OCI-LY3 (cell line): ENCODE measurements at regions not wholly inside any gene's neighbourhood (a gene's known extent, or its start where the extent isn't known, plus 50 kb on each side); places are given as distances from the start of the nearest gene placed in this dataset.

ENCODE experiments used
- H2AFZ ChIP-seq: fragments of 200-600, 300-600 bp; shearing (Covaris generic); 2 replicates; pipeline ENCODE4 v1.6.0; 2014; ENCODE audit warnings: antibody characterized with exemption, low read depth, low read length
- H3K27ac ChIP-seq: fragments of 200-600, 300-600 bp; sonication (generic); 2 replicates; pipeline ENCODE4 v1.5.1; 2014; ENCODE audit warnings: mild to moderate bottlenecking, low read length, moderate library complexity, mixed read lengths
- H3K27me3 ChIP-seq: fragments of 200-600, 300-600 bp; sonication (generic); 2 replicates; pipeline ENCODE4 v1.6.1; 2014; ENCODE audit warnings: low read depth, low read length, mixed read lengths
- H3K36me3 ChIP-seq: fragments of 200-600, 300-600 bp; sonication (generic); replicated peaks from 2 replicates; pipeline ENCODE3; 2014; ENCODE audit warnings: low read depth, low read length, mixed read lengths
- H3K4me1 ChIP-seq: fragments of 300-600, 200-600 bp; sonication (generic); 2 replicates; pipeline ENCODE4 v1.6.1; 2014; ENCODE audit warnings: low read length, mixed read lengths
- H3K4me2 ChIP-seq: fragments of 200-600, 300-600 bp; sonication (generic); 2 replicates; pipeline ENCODE4 v1.6.1; 2014; ENCODE audit warnings: low read length, mixed read lengths
- H3K4me3 ChIP-seq: fragments of 300-600, 200-600 bp; sonication (generic); 2 replicates; pipeline ENCODE4 v1.5.1; 2014; ENCODE audit warnings: antibody characterized with exemption, mild to moderate bottlenecking, low read length, moderate library complexity
- H3K79me2 ChIP-seq: fragments of 300-600, 200-600 bp; shearing (Covaris generic); 2 replicates; pipeline ENCODE4 v1.6.1; 2014; ENCODE audit warnings: mild to moderate bottlenecking, low read length, mixed read lengths
- H3K9ac ChIP-seq: fragments of 300-600, 200-600 bp; shearing (Covaris generic); 2 replicates; pipeline ENCODE4 v1.6.0; 2014; ENCODE audit warnings: mild to moderate bottlenecking, low read length, moderate library complexity
- H3K9me3 ChIP-seq: fragments of 200-600, 300-600 bp; shearing (Covaris generic); 2 replicates; pipeline ENCODE4 v1.6.1; 2014; ENCODE audit warnings: low read length, mixed read lengths; ENCODE audit not compliant: insufficient read depth
- H4K20me1 ChIP-seq: fragments of 200-600, 300-600 bp; sonication (generic); 2 replicates; pipeline ENCODE4 v1.6.1; 2016; ENCODE audit warnings: low read length, mixed read lengths; ENCODE audit not compliant: insufficient read depth
- CTCF ChIP-seq: fragments of 200-600, 300-600 bp; sonication (generic); IDR thresholded peaks from 2 replicates; pipeline ENCODE4 v1.5.1; 2014; ENCODE audit warnings: antibody characterized with exemption, low read length, low read depth
- EZH2phosphoT487 ChIP-seq: fragments of 200-600 bp; shearing (Covaris generic); IDR thresholded peaks from 2 replicates; pipeline ENCODE4 v1.6.1; 2018; ENCODE audit warnings: antibody characterized with exemption, mixed run types, low read depth

- TF ChIP-seq EZH2phosphoT487, result no peak
- no peak for TF ChIP-seq CTCF
- Histone ChIP-seq H3K4me1 (peaks cover 8% of the 10 kb centered on the region), H2AFZ (no peak overlapping the region), H4K20me1 (no peaks in the 10 kb centered on the region), H3K9ac (no peak overlapping the region), H3K4me3 (no peak overlapping the region), H3K36me3 (no peaks in the 10 kb centered on the region), H3K4me2 (no peak overlapping the region), H3K27ac (no peak overlapping the region), H3K9me3 (no peaks in the 10 kb centered on the region), H3K79me2 (no peaks in the 10 kb centered on the region), H3K27me3 (no peaks in the 10 kb centered on the region)
These were observed 433.0 kb downstream of the PCDH10 start for GRCh38 chr4:133581996-133582619.

GRCh38 chr4:133574248-133574647, 425.2 kb downstream of the PCDH10 start:
- no peak for TF ChIP-seq EZH2phosphoT487
- Histone ChIP-seq H3K4me2 (no peak overlapping the region), H4K20me1 (no peaks in the 10 kb centered on the region), H3K9ac (no peak overlapping the region), H3K4me1 (no peaks in the 10 kb centered on the region), H3K36me3 (no peaks in the 10 kb centered on the region), H3K79me2 (no peaks in the 10 kb centered on the region), H3K9me3 (no peaks in the 10 kb centered on the region), H3K4me3 (no peak overlapping the region), H2AFZ (no peak overlapping the region), H3K27ac (no peak overlapping the region), H3K27me3 (no peaks in the 10 kb centered on the region)

GRCh38 chr4:133565379-133565778, 416.3 kb downstream of the PCDH10 start:
- Histone ChIP-seq H3K9ac (no peak overlapping the region), H3K27ac (no peak overlapping the region), H3K9me3 (no peaks in the 10 kb centered on the region), H4K20me1 (no peaks in the 10 kb centered on the region), H3K4me1 (no peaks in the 10 kb centered on the region), H3K4me2 (no peak overlapping the region), H3K79me2 (no peaks in the 10 kb centered on the region), H3K4me3 (no peak overlapping the region), H3K36me3 (no peaks in the 10 kb centered on the region), H3K27me3 (no peaks in the 10 kb centered on the region), H2AFZ (no peak overlapping the region)
- TF ChIP-seq CTCF (no peak), EZH2phosphoT487 (no peak)

- Histone ChIP-seq H3K9me3 (no peaks in the 10 kb centered on the region), H3K4me3 (no peak overlapping the region), H4K20me1 (no peaks in the 10 kb centered on the region), H3K36me3 (no peaks in the 10 kb centered on the region), H3K27ac (no peak overlapping the region), H3K9ac (no peak overlapping the region), H3K4me2 (no peak overlapping the region), H3K27me3 (no peaks in the 10 kb centered on the region), H2AFZ (no peak overlapping the region), H3K4me1 (no peaks in the 10 kb centered on the region), H3K79me2 (no peaks in the 10 kb centered on the region)
- TF ChIP-seq EZH2phosphoT487 (no peak), CTCF (no peak)
These were observed 410.9 kb downstream of the PCDH10 start for GRCh38 chr4:133559987-133560386.
